NCI-H748 (cell line): ENCODE measurements at regions not wholly inside any gene's neighbourhood (a gene's known extent, or its start where the extent isn't known, plus 50 kb on each side); places are given as distances from the start of the nearest gene placed in this dataset.
"Not testable (repeated sequence)": the region's sequence is repeated elsewhere in the genome, so short reads cannot be mapped to it uniquely, and the experiment has no call there.

Experiments used
- DNase-seq: peaks from one replicate; lab custom pipeline; 2025; ENCODE audit not compliant: unreplicated experiment; lab: John Stamatoyannopoulos, UW

DNA sequence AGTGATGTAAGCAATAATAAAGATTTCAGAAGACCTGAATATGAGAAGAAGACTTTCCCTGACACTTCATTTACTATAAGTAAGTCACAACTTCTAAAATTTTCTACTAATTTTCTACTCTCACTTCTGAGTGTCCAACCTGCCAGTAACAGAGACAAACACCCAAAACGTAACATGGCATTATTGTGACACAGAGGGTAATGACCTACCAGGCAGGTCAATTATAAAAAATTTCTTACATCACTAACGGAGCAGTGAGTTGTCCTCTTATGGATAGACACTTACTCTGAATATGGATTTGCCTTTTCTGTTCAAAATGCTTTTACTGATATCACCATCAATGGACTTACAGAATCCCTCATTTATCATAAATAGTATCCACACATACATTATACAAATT lies 405.9 kb upstream of the MAGEB16 start:
- DNase-seq: no peak

DNA sequence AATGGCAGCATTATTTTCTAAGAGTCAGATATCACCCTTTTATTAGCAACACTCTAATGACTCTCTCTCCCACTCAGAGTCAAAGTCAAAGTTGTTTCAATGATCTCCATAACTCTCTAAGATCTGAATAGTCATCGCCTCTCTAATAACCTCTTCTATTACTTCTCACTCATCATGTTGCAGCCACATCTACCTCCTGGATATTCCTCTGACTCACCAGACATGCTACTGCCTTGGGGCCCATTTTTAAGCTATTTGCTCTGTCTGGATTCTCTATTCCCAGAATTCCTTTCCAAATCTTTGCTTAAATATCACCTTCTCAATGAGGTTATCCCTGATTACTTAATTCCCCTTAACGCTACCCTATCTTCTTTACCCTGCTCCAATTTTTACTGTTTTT lies 391.8 kb upstream of the MAGEB16 start:
- no peak for DNase-seq

DNA sequence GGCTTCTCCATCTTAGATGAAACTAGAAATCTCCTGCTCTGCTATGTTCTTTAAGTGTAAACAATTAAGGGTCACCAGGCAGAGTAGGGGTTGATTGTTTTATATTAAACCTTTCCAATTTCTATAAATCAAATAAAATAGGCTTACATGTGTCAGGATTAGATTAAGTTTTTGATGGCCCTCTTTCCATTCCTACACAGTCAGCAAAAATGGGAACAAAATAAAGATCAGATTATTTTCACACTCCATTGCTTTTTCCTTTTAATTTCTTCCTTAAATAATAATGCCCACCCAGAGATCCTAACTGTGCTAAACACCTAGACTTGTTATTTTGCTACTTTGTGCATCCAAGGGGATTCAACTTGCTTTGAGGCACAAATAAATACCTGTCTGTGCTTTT lies 381.4 kb upstream of the MAGEB16 start:
- DNase-seq: no peak

DNA sequence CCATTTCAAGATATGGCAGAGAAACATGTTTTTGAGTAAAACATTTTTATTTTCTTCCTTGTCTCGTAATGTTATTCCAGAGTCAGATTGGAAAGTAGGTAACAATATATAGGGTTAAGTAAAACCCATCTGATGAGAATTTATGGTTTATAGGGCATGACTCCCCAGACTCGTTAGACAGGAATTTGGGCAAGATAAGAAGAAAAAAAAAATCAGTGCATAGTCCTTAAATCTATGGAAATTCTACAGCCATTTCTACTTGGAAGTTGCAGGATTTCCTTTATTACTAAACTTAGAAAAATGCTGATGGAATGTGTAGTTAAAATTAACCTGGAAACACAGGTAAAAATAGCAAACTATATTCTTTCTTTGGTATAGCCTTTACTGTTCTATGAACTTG lies 366.1 kb upstream of the MAGEB16 start:
- DNase-seq: no peak

DNA sequence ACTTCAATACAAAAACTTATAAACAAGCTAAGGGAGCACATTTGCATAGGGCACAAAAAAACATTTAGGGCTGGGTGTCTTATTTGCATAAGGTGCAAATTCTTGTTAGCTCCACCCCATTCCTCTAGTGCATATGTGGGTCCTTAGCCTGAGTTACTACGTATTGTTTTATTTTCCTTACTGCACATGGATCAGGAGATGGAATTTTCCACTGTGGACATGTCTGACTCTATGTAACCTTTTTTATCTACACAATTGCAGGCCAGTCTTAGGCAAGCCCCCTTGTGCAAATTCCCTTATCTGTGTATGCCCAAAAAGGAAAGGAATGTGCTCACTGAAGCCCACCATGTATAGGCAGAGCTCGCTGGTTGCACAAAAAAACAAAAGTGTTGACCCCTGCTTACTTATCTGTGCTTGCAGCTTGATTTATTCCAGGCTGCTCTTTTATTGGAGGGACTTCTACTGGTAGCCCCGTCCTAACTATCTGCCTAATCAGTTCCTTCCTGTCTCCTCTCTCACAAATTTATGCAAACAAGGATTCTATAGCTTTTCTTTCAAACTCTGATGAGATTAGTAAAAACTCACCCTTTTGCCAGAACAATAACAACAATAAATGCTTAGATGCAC lies 359.0 kb upstream of the MAGEB16 start:
- no peak for DNase-seq

DNA sequence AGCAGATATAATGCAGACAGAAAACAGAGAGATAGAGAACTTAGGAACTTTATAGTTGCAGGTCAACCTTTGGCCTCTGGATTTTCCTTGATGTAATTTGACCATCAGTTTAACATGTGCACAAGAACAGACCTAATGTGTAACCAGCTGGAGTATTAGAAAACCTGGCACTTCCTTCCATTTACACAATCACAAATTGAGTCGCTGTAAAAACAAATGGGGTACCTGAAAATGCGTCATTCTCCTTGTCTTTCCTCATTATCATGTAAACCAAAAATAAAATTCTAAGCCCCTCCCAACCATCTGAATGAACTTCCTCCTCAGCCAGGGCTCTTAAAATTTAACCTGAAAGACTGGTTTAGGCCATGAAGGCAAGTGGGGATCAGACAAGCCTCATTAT lies 358.4 kb upstream of the MAGEB16 start:
- DNase-seq: no peak

DNA sequence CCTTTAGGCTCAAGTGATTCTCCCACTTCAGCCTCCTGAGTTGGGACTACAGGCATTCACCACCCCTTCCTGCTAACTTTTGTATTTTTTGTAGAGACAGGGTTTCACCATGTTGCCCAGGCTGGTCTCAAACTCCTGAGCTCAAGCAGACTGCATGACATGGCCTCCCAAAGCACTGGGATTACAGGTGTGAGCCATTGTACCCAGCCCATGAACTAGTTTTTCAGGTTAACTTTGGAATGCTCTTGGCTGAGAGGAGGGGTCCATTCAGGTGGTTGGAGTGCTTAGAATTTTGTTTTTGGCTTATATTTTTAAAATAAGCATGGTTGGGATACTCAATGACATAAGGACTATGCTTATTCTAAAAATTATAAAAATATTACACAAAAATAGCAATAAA lies 355.7 kb upstream of the MAGEB16 start:
- no peak for DNase-seq

DNA sequence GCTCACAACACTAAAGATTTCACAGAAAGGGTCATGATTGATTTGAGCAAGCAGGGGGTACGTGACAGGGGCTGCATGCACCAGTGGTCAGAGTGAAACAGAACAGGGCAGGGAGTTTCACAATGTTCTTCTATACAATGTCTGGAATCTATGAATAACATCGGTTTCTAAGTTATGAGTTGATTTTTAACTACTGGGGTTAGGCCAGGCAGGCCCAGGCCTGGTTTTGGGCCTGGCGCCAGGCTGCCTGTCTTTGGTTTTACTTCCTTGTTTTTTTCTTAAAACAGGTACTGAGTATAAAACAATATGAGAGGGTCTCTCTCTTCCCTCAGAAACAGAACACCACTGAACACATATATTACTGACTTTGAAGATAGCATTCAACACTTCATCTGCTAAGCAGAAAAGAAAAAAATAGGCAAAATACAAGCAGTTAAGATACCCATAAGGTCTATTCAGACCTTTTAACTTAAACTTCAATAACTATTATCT lies 355.0 kb upstream of the MAGEB16 start:
- DNase-seq: not testable (repeated sequence)

DNA sequence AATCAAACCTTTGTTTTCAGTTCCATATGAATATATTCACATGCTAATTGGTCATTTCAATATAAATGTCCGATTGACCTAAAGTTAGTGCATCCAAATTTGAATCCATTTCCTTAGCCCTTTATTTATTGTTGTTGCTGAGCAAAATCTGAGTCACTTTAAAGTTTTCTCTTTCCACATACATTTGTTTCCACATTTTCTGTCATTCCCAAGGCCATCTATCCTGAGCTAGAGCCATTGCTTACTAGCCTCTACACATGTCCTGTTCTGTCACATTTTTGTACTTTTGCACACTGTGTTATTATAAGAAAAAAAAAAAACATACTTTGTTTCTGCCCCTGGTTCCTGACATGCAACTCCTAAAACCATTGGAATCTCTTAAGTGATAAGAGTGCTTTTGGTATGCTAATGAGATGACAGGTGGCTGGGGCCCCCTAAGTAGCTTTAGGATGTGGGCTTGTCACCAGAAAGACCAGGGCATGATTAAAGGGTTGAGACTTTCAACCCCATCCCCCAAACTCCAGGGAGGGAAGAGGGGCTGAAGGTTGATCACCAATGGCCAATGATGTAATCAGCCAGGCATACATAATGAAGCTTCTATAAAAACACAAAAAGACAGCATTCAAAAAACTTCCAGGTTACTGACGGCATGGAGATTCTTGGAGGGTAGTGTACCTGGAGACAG lies 353.3 kb upstream of the MAGEB16 start:
- DNase-seq: no peak

DNA sequence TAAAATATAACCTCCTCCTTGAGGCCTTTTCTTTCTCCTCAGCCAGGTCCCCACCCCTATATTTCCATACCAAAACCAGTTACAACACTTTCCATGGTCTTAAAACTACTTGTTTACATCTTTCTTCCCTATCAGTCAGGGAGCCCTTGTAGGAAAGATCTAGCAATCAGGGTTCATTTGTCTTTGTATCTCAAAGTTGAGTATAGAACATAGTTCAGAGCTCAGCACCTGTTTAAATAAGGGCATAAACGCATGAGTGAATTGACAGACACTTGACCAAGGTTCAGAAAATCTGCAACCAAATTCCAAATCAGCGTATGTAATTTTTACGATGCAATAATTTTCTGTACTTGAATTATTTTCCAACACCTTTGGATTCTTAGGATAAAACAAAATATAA lies 352.2 kb upstream of the MAGEB16 start:
- DNase-seq: no peak

DNA sequence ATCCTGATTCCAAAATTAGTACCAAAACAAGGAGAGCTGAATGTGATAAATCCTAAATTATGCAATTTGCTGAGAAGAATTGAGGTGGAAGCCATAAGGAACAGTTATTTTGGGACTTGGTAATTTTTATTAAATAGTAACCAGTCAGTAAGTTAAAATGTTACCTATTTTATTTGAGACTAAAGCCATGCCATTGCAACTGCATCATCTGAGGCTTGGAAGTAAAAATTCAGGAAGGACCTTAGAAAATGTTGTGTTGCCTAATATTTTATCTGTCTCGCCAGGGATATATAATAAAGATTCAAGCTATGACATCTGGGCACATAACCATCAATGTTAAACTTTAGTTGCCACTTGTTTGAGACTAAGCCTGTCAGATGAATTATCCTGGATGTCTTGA lies 341.3 kb upstream of the MAGEB16 start:
- no peak for DNase-seq

DNA sequence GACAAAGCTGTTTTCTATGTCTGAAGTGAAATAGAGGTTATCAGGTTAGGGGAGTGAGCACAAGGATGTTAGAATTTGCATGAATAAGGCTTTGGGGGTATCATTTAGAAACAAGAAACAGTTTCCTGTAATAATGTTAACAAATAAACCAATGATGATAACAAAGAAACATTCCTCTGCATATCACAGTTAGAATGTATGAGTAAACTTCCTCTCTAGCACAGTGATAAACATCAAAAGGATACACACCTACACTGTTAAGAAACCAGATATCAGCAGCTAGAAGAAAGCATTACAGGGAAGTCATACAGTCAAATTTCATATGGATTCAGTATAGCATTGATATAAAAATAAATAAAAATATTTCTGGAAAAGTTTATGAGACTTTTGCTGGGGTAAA lies 340.0 kb upstream of the MAGEB16 start:
- no peak for DNase-seq

DNA sequence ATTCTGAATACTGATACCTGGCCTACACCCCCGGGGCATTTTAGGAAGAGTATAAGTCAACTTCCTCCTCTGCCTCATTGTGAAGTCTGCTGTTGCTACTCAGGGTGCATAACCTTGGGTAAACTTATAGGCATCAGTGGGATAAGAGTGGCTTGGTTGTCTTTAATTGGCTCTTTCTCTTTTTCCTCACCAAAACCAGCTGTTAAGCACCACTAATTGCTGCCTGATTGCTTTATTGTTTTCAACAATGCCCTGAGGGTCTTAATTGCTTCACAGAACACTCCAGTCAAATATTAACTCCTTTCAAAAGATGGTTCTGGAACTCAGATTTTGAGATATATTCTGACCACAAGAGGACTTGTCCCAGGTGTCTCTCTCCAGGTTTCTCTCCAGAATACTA lies 337.0 kb upstream of the MAGEB16 start:
- DNase-seq: no peak

DNA sequence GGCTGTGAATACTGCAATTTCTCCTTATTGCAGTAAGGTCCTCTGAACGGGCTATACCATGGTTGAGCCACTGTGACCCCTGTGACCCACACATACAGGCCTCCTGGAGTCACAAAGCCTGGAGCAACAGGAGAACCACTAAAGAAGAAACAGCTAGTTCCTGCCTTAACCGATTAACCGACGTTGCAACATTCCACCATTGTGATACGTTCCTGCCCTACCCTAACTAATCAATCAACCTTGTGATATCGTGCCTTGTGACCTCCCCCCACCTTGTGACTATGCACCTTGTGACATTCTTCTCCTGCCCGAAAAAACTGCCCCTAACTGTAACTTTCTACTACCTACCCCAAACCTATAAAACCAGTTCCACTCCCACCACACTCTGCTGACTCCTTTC lies 301.5 kb upstream of the MAGEB16 start:
- not testable (repeated sequence) for DNase-seq

DNA sequence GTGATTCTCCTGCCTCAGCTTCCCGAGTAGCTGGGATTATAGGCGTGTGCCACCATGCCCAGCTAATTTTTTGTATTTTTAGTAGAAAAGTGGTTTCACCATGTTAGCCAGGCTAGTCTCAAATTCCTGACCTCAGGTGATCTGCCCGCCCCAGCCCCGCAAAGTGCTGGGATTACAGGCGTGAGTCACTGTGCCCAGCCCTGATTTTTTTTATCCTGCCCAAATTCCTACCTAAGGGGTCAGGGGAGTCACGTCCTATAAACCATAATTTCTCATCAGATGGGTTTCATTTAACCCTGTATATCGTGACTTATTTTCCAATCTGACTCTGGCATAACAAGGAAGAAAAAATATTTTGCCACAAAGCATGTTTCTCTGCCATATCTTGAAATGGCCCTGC lies 300.7 kb upstream of the MAGEB16 start:
- DNase-seq: not testable (repeated sequence)

DNA sequence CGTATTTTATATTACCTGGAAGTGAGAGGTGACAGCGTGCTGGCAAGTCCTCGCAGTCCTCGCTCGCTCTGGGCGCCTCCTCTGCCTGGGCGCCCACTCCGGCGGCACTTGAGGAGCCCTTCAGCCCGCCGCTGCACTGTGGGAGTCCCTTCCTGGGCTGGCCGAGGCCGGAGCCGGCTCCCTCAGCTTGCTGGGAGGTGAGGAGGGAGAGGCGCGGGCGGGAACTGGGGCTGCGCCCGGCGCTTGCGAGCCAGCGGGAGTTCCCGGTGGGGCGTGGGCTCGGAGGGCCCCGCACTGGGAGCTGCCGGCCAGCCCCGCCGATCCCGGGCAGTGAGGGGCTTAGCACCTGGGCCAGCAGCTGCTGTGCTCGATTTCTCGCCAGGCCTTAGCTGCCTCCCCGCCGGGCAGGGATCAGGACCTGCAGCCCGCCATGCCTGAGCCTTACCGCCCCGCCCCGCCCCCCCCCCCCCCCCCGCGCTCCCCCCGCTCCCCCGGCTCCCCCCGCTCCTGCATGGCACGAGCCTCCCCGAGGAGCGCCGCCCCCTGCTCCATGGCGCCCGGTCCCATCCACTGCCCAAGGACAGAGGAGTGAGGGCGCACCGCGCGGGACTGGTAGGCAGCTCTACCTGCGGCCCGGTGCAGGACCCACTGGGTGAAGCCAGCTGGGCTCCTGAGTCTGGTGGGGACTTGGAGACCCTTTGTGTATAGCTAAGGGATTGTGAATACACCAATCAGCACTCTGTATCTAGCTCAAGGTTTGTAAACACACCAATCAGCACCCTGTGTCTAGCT lies 298.9 kb upstream of the MAGEB16 start:
- no peak for DNase-seq

DNA sequence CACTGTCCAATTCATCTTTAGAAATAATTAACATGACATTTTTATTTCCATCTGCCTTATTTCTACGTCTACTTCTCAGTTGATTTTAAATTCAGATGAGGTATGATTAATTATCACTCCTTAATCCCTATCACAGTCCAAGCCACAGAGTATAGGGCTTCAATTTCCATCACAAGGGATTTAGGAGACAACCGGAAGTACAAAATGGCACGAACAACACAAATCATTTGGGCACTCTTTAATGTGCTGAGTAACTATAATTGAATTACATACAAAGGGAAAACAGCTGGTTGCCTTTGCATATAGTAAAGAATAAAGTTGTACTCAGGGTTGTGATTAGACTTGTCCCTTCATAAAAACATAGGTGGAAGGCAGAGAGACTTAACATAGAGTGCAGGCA lies 290.4 kb upstream of the MAGEB16 start:
- DNase-seq: no peak

DNA sequence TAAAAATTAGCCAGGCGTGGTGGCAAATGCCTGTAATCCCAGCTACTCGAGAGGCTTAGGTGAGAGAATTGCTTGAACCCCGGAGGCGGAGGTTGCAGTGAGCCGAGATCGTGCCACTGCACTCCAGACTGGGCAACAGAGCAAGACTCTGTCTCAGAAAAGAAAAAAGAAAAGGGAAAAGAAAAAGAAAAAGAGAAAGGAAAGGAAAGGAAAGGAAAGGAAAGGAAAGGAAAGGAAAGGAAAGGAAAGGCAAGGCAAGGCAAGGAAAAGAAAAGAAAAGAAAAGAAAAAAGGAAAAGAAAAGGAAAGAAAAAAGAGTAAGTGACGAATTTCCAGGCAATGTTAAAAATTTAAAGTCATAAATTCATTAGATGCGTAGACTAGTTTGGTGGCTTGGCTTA lies 250.1 kb upstream of the MAGEB16 start:
- not testable (repeated sequence) for DNase-seq

DNA sequence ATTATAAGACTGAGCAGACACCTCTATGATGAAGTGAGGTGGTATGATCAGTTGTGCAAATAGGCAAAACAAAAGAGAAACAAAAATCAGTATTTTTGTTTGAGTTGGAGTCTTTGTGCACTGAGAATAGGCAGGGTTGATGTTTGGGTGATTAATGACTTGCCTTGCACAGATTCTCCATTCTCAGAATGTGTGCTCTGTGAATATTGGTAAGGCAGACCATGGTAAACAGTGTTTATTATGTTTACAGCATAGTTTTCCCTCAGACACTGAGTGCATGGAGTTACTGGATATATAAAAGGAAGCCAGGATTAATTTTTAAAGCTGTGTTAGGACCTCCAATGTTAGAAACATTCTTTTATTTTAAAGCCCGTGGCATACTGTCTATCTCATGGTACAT lies 240.2 kb upstream of the MAGEB16 start:
- DNase-seq: no peak

DNA sequence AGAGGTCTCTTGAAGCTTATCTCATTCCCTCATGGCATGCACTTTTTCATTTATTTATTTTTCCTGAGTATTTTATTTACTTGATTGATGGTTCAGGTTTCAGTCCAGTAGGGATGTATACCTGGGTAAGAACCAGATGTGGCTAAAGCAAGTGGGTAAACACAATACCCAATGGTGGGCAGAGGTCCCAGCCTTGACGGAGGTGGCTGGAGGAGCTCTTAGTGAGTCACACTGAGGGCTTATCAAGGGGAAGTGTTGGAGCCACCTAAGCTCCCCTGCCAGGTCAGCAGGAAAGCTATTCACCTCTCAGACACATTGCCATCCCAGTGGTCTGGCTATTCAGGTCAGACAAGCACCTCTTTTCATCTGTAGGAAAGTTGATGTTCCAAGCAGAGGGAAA lies 236.2 kb upstream of the MAGEB16 start:
- DNase-seq: no peak

DNA sequence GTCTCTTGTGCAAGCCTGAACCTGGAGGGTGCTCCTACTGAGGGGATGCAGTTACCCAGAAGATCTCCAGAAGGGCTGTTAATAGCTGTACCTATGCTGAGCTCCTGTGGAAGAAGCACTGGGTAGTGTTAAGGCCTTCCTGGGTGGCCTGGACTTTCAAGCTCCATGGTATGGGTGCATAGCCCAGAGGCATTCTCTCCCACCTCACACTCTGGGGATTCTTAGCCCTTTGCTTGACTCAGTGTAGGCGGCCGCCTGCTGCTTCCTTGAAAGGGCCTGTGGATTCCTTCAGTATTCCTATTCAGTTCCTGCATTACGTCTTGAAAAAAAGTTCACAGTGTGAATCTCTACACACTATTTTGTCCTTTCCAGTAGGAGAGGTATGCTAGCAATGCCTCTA lies 235.7 kb upstream of the MAGEB16 start:
- no peak for DNase-seq

DNA sequence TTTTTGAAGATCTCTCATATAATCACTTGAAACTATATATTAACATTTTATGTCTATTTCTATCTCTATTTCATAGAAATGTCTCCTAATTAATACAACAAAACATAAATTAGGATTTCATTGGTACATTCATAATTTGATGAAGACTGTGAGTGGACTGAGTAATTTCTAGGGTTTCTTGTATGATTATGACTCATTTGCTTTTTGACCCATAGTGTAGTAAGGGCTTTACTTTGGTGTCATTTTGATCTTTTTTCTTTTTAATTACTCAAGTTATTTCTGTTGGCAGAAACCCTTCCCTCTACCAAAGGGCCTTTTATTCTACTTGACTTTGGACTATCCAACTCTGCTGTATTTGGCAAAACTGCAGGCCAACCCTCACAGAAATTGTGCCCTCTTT lies 207.9 kb upstream of the MAGEB16 start:
- no peak for DNase-seq
